GDM1 (cell line): ENCODE measurements at regions not wholly inside any gene's neighbourhood (a gene's known extent, or its start where the extent isn't known, plus 50 kb on each side); places are given as distances from the start of the nearest gene placed in this dataset.
"Not testable (repeated sequence)": the region's sequence is repeated elsewhere in the genome, so short reads cannot be mapped to it uniquely, and the experiment has no call there.

Experiments used
- DNase-seq: peaks from one replicate; lab custom pipeline; 2025; lab: John Stamatoyannopoulos, UW

- no peak for DNase-seq
Observed at GRCh38 chr5:108587821-108588220, 159.9 kb upstream of the FER start.

GRCh38 chr5:108581026-108581425 is 166.7 kb upstream of the FER start:
- no peak for DNase-seq

- DNase-seq, result no peak
Observed at GRCh38 chr5:108579236-108579635, 168.5 kb upstream of the FER start.

GRCh38 chr5:108578791-108579190 is 168.9 kb upstream of the FER start:
- no peak for DNase-seq

GRCh38 chr5:108567429-108567828 is 180.3 kb upstream of the FER start:
- no peak for DNase-seq

- DNase-seq, result no peak
Observed at GRCh38 chr5:108564441-108564840, 182.5 kb upstream of the FBXL17 start.

- DNase-seq, result no peak
Observed at GRCh38 chr5:108562205-108562454, 180.2 kb upstream of the FBXL17 start.

GRCh38 chr5:108561416-108562204 is 179.7 kb upstream of the FBXL17 start:
- DNase-seq, result no peak

- no peak for DNase-seq
Observed at GRCh38 chr5:108560581-108560980, 178.7 kb upstream of the FBXL17 start.

GRCh38 chr5:108560166-108560565 is 178.3 kb upstream of the FBXL17 start:
- DNase-seq, result no peak

- not testable (repeated sequence) for DNase-seq
Observed at GRCh38 chr5:108558840-108559239, 176.9 kb upstream of the FBXL17 start.

GRCh38 chr5:108558142-108558541 is 176.2 kb upstream of the FBXL17 start:
- DNase-seq, result not testable (repeated sequence)

GRCh38 chr5:108557686-108558085 is 175.8 kb upstream of the FBXL17 start:
- no peak for DNase-seq

- no peak for DNase-seq
Observed at GRCh38 chr5:108556441-108557145, 174.7 kb upstream of the FBXL17 start.

- DNase-seq, result no peak
Observed at GRCh38 chr5:108548684-108549596, 167.0 kb upstream of the FBXL17 start.

GRCh38 chr5:108546939-108547338 is 165.0 kb upstream of the FBXL17 start:
- DNase-seq, result no peak

- no peak for DNase-seq
Observed at GRCh38 chr5:108545301-108545700, 163.4 kb upstream of the FBXL17 start.

- no peak for DNase-seq
Observed at GRCh38 chr5:108543486-108543885, 161.6 kb upstream of the FBXL17 start.

- DNase-seq, result no peak
Observed at GRCh38 chr5:108541836-108542235, 159.9 kb upstream of the FBXL17 start.

GRCh38 chr5:108536321-108536720 is 154.4 kb upstream of the FBXL17 start:
- DNase-seq, result no peak

GRCh38 chr5:108532129-108532445 is 150.2 kb upstream of the FBXL17 start:
- not testable (repeated sequence) for DNase-seq

- no peak for DNase-seq
Observed at GRCh38 chr5:108531367-108532128, 149.7 kb upstream of the FBXL17 start.
